Activated T-cell treated with anti-CD3 and anti-CD28 coated beads, Interleukin-2, amount 50 U/mL, for 1 hour (primary cell): ENCODE measurements at regions not wholly inside any gene's neighbourhood (a gene's known extent, or its start where the extent isn't known, plus 50 kb on each side); places are given as distances from the start of the nearest gene placed in this dataset.
"Not testable (repeated sequence)": the region's sequence is repeated elsewhere in the genome, so short reads cannot be mapped to it uniquely, and the experiment has no call there.

ENCODE experiments used
- DNase-seq: peaks from one replicate; pipeline ENCODE4 v3.0.0-alpha.2; 2020

- DNase-seq: no peak
These were observed 532.2 kb upstream of the SGCD start for GRCh38 chr5:155794795-155795194.

DNA sequence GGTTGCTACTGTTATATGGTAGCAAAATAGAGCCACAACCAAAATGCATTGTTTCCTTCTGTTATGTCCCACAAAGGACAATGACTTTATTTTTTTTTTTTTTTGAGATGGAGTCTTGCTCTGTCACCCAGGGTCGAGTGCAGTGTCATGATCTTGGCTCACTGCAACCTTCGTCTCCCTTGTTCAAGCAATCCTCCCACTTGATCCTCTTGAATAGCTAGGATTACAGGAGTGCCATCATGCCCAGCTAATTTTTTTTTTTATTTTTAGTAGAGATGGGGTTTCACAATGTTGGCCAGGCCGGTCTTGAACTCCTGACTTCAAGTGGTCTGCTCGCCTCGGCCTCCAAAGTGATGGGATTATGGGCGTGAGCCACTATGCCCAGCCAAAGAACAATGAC is 527.7 kb upstream of the SGCD start:
- DNase-seq: no peak

DNA sequence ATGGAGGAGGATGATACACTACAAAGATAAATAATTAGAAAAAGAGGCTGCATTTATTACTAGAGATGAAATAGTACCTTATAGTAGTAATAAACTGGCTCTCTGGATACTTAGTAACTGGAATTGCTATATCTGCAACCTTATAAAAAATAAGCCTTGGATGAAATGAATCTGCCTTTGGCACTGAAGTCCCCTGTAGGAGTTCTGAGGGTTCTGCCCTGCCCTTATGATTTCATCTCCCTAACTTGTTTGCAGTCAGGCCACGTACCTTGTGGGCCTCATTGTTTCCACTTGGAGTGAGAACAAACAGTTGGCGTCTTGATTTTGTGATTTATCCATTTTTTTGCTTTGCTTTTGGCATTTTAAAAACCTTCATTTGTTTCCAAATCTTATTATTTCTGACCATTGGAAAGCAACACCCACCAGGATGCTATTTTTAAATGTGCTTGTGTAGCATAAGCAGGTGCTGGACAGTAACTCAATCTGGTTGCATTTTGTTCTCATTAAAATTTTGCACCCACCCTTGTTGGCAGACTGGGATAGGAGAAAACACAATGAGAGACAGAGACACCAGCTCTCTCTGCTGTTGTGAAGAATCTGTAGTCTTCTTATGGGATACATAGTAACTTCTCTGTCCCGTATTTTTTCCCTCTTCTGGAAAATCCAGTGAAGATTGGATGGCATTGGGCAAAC is 518.9 kb upstream of the SGCD start:
- no peak for DNase-seq

DNA sequence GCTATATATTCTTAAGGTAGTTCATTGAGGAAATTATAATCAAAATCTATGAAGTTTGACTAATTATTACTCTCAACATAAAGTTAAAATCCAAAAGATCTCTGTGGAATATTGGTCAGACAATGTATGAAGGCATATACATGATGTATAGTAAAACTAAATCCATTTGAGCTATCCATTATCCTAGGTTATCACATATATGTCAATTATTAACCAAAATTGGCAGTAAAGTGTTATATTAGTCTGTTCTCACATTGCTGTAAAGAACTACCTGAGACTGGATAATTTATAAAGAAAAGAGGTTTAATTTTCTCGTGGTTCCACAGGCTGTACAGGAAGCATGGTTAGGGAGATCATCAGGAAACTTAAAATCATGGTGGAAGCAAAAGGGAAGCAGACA is 511.7 kb upstream of the SGCD start:
- DNase-seq: no peak

DNA sequence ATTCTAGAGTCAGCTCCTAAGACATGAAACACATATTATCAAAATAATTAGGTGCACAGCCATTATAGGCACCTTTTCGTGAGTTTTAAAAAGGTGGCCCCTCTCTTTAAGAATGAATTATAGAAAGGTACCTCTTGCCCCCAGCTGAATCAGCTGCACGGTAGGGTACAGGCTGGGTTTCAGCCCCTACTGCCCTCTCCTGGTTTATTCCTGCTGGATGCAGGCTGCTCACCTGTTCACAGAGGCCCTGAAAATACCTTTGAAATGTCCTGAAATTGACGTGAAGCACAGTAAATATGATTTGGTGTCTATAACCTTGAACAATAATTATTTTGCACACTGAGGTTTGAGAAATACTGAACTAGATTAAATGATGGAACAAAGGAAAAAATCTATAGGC is 504.8 kb upstream of the SGCD start:
- no peak for DNase-seq

GRCh38 chr5:155826611-155827507 is 500.1 kb upstream of the SGCD start:
- DNase-seq: no peak

DNA sequence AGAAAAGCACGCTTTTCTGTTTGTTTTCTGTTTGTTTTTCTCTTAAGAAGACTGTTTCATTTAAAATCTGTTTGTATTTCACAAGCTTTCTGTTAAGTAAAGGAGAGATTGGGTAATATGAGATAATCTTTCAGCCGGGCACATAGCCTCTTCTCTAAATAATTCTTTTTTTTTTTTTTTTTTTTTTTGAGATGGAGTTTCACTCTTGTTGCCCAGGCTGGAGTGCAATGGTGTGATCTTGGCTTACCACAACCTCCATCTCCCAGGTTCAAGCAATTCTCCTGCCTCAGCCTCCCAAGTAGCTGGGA is 499.5 kb upstream of the SGCD start:
- not testable (repeated sequence) for DNase-seq

GRCh38 chr5:155827949-155828348 is 499.0 kb upstream of the SGCD start:
- no peak for DNase-seq

- DNase-seq: no peak
These were observed 495.5 kb upstream of the SGCD start for GRCh38 chr5:155831491-155831890.

DNA sequence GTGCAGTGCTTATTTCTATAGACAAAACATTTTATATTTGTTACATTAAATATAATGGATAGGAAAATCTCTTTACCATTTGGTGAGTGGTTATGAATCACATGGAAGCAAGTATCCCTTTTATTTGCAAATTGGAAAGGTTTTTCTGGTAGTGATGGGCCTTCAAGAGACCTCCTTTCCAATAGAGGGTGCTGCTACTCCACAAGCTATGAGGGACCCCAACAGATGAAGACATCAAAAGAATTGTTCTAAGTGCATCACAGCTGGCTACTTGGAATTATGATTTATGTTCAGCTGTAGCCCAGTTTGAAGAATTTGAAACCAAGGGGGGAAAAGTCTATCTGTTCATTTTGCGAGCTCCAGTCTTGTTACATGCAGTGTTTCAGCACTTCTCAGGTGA is 493.7 kb upstream of the SGCD start:
- no peak for DNase-seq

GRCh38 chr5:155834271-155834975 is 492.5 kb upstream of the SGCD start:
- no peak for DNase-seq

GRCh38 chr5:155836089-155836803 is 490.7 kb upstream of the SGCD start:
- DNase-seq: no peak

DNA sequence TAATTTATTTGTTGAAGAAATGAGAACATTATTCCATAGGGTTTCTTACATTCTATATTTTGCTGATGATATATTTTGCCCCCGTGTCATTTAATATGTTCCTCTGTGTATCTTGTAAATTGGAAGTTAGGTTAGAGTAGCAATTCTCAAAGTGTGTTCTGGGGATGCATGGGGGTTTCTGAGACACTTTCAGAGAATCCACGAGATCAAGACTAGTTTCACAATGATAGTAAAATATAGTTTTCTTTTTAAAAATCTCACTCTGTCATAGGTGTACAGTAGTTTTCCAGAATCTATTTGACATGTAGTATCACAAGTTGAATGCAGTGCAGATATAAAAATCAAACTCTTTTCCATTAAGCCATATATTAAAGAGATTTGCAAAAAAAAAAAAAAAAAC is 488.6 kb upstream of the SGCD start:
- no peak for DNase-seq

- no peak for DNase-seq
These were observed 487.5 kb upstream of the SGCD start for GRCh38 chr5:155839251-155840037.

DNA sequence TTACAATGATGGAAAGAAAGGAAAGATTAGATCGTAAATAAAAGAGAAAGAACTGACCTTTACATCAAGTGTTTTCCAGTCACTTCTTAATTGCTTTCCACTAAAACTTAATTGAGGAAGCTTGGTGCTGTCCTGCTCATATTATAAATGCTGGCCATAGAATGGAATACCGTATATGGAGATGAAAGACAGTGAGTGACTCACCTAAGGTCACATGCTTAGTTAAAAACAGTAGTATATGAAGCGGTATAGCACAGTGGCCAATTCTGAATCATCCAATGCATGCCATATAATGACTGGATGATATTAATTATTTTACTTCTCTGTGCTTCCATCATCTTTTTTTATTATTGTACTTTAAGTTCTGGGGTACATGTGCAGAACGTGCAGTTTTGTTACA is 482.4 kb upstream of the SGCD start:
- no peak for DNase-seq

GRCh38 chr5:155850370-155850769 is 476.6 kb upstream of the SGCD start:
- DNase-seq: no peak

GRCh38 chr5:155866971-155867370 is 460.0 kb upstream of the SGCD start:
- DNase-seq: no peak

DNA sequence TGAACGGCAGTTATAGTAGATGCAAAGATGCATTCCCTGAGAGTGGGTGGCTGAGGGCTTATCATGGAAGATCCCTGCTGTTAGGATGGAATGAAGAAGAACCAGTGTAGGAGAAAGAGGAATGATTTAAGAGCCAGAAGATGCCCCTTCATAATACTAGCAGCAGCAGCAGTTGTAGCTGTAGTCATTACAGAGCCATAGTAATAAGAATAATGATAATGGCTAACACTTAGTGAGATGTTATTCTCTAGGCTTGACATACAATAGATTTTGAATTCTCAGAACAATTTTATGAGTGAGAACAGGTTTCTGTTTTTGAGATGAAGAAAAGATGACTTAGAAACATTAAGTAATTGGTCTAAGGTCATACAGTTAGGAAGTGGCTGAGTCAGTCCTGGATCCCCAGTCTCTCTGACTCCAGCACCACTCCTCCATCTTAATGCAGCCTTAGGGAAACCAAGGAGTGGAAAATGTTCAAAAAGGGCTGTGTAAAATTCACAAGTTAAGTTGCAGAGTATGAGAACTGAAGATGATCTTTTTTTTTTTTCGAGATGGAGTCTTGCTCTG is 459.4 kb upstream of the SGCD start:
- DNase-seq: no peak

DNA sequence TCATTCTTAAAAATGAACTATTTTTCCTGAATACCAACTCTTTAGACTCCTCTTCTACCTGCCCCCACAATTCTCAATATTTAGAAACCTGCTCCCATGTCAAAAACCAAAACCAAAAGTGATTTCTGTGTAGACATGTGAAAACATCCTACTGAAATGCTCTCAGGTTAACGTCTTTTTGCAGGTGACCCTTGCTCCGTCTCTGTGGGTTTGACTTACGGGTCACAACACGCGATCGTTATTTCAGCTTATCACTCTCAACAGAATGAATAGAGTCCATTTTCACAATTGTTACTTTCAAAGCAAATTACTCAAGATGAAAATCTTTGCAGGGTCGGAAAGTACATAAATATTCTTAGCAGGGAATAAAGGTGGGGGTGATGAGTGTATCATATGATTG is 456.3 kb upstream of the SGCD start:
- no peak for DNase-seq

DNA sequence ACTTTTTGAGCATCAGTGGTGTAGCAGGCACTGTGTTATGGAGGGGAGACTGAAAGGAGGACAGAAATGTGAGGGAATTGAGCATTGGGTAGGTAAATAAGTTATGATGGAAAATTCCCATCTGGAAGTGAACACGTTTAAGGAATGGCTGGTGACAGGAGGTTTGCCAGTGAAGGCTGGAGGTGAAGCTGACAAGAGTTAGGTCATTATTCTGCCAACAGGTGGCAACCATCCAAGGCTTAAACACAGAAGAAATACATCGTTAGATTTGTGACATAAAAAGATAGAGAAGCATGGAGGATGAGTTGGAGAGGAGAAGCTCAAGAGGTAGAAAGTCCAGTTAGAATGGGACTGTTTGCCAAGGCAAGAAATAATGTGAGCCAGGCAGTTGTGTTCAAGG is 455.3 kb upstream of the SGCD start:
- DNase-seq: no peak

- DNase-seq: no peak
These were observed 454.2 kb upstream of the SGCD start for GRCh38 chr5:155872629-155873220.
